GM19438 (cell line): ENCODE measurements at regions not wholly inside any gene's neighbourhood (a gene's known extent, or its start where the extent isn't known, plus 50 kb on each side); places are given as distances from the start of the nearest gene placed in this dataset.

Experiments
- ATAC-seq: cut with Tn5 transposase; IDR thresholded peaks from one replicate; pipeline ENCODE4 v1.9.1; 2021; ENCODE audit warnings: low read depth; ENCODE audit not compliant: unreplicated experiment

DNA sequence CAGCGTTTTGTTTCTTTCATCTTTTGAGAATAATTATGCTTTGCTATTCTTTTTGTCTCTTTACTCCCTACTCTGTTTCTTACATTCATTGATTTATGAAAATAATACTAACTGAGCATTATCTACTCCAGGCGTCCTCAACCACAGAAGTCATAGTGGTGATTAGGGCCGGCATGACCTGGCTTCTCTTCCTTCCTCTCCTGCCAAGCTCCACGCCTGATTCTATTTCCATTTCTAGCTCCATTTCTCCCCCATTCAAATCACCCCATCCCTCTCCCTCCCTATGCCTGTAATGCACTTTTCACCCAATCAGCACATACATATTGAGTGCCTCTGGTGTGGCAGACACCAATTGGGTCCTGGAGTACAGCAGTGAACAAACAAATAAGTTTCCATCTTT, 183.2 kb upstream of the GPR12 start:
- no peak for ATAC-seq

DNA sequence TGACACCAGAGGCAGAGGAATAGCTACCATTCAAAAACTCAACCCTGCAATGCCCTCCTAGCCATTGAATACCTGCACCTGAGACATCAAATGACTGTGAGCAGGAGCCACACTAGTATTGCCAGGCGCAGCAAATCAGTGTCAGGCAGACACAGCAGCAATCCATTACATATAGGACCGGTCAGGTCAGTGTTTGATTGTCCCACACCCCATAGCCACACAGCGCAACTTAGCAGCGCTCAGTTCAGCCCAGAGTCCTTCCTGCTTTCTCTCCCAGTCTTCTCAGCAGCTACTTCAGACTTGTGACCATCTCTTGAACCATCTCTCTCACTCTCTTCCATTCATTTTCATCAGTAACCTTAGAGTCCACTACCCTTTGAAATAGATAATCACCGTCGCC, 181.6 kb upstream of the GPR12 start:
- no peak for ATAC-seq

DNA sequence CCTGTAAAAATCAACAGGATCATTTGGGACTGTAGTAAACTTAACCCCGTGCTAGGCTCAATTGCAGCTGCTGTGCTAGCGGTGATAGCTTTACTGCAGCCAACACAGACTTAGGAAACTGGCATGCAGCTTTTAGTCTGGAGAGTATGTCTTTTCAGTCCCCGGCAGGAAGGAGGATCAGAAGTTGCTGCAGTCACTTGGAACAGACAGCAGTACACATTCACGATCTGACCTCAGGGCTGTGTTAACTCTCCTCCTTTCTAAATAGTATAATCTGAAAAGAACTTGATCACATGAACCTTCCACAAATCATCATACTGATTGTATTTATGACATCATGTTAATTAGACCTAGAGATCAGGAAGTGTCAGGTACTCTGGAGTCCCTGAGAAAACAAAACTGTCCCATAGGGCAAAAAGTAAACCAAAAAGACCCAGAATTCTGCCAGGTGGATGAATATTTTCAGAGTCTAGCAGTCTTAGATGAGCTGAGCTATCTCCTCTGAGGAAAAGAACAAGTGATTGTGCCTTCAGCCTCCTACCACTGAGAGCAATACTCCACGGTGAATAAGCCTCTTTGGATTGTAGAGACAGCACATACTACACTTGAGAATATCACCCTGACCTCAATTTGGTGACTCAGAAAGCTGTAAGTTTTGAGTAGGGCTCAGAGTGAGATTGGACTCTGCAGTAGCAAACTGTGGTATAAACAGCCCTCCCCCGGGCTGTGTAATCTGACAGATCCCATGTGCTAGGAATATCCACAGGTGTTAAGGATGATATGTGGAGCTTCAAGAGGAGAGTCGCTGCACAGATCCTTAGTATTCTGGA, 181.0 kb upstream of the GPR12 start:
- no peak for ATAC-seq

GRCh38 chr13:26934096-26934495, 173.5 kb upstream of the GPR12 start:
- ATAC-seq = no peak

GRCh38 chr13:26932465-26932864, 171.9 kb upstream of the GPR12 start:
- ATAC-seq = no peak

DNA sequence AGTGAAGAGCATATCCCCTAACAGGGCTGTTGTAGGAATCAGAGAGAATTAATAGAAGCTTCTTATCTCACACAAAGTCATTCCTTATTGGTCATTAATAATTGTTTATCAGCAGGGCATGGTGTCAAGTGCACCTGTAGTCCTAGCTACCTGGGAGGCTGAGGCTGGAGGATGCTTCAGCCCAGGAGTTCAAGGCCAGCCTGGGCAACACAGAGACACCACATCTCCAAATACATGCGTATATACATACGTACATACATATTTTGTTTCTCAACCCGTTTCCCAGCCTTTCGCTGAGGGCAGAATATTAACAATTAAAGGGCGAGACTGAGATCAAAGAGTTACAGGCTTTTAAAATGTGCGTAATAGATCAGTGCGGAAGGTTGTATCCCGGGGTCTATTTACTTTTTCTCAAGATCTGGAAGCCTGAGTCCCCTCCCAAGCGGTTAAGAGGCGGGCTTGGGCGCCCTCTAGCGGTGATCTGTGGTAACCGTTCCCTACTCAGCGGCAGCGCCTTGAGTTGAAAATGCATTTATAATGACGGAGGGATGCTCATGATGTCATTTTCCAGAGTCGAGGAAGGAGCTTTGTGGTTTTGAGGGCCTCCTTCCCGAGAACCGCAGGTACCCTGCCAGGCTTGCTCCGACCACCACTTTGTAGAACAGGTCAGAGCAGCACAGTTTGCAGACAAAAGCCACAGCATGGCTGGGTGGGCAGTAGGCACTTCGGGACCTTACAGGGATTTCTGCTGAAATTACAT, 169.6 kb upstream of the GPR12 start:
- ATAC-seq = no peak

- no peak for ATAC-seq
Observed at GRCh38 chr13:26927511-26927910, 166.9 kb upstream of the GPR12 start.

DNA sequence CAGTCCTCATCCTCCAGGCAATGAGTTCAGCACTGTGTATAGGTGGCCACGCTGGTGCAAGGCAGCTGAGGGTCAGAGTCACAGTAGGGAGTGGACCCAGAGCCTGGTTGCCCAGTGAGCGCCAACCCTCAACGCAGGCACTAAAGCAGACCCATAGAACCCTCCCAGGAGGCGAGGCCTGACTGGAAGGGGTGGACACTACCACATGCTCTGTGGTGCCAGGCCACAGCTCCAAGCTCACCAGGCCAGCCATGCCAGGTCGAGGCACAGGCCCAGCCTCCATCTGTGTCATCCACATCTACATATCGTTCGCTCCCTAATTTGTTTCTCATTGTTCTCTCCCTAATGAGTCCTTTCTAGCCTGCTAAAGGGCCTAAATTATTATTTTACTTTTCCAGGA, 165.8 kb upstream of the GPR12 start:
- no peak for ATAC-seq

GRCh38 chr13:26923824-26924605, 163.4 kb upstream of the GPR12 start:
- ATAC-seq = no peak

DNA sequence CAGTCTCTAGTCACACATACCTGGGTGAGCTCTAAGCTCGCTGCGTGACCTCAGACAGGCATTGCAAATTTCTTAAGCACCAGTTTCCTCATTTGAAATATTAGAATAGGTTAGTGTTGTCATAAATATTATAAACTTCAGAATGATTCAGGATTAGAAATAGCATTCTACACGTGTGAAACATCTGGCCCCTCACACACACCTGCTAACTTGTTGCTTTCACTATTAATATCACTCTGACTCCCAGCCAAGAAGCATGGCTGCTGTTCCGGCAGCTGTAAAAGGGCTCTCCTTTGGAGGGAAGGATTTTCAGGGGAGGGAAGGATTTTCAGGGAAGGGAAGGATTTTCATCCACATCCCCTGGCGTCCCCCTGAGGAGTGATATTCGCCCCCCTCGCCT, 161.3 kb upstream of the GPR12 start:
- ATAC-seq = no peak

- no peak for ATAC-seq
Observed at GRCh38 chr13:26920614-26921355, 160.2 kb upstream of the GPR12 start.

GRCh38 chr13:26919732-26920131, 159.1 kb upstream of the GPR12 start:
- no peak for ATAC-seq

GRCh38 chr13:26919311-26919710, 158.7 kb upstream of the GPR12 start:
- ATAC-seq = no peak

- ATAC-seq = no peak
Observed at GRCh38 chr13:26914624-26915023, 154.0 kb upstream of the GPR12 start.

DNA sequence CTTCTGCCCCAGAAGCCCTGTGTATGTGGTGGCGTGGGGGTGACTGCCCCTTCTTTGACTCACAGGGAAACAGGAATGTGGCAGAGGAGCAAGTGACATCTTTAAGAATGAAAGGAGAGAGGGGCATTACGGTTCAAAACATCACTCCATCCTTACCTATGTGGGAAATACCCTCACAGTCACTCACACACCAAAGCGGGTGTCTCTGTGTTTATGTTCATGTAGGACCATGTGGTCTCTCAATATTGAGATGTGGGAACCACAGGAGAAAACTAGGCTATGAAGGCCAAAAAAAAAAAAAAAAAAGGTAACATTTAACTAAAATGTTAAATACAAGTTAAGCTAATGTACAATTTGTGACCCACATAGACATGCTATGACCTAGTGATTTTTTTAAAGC, 153.6 kb upstream of the GPR12 start:
- no peak for ATAC-seq

- no peak for ATAC-seq
Observed at GRCh38 chr13:26910754-26911465, 150.3 kb upstream of the GPR12 start.

GRCh38 chr13:26909477-26909876, 148.9 kb upstream of the GPR12 start:
- ATAC-seq = no peak

GRCh38 chr13:26908126-26908525, 147.5 kb upstream of the GPR12 start:
- ATAC-seq = no peak

DNA sequence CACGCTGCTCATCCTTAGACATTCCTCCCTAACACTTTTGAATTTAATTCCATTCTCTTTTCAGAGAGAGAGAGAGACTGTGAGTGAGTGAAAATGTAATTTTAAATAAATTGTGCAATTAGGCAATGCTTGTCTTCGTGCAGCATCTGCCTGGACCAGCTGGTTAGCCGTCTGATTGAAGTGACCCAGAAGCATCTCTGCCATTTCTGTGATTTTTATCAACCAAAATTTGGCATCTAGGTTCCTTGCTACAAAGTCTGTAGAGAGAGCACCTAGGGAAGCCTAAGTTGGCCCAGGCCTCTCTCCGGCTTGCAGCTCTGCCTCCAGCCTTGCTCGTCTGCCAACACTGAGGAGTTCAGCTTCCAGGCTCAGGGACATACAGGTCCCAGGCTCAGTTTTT, 138.6 kb upstream of the GPR12 start:
- no peak for ATAC-seq
